ENCODE measurements at regions not wholly inside any gene's neighbourhood (a gene's known extent, or its start where the extent isn't known, plus 50 kb on each side); places are given as distances from the start of the nearest gene placed in this dataset.

DNA sequence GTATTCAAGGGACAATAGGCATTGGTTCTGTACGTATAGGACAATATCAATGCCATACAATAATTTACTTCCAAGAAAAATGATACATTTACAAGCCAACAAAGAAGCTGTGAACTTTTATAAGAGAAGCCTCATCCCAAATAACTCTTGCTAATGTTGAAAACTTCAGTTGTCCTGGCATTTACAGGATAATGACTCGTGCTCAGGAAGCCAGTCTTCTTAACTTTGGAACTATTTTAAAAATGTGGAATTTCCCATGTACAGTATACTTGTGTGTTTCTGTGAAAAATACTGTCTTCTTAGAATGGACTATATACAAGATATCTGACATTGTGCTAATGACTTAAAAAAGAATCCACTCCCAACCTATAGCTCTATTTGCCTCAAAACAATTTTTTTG is 1479.3 kb upstream of the CDH9 start:
- Histone ChIP-seq H3K27me3 (ENCODE audit: insufficient read depth, low read length, poor library complexity) (no peaks in the 10 kb centered on the region), H2AFZ (ENCODE audit: low read depth, low read length) (no peak overlapping the region), H3K9ac (ENCODE audit: low read depth, low read length) (no peak overlapping the region), H3K4me1 (ENCODE audit: insufficient read depth, low read length) (no peaks in the 10 kb centered on the region), H3K4me2 (ENCODE audit: insufficient read depth, low read length) (no peak overlapping the region), H3K27ac (ENCODE audit: low read length) (no peak overlapping the region), H3K4me3 (ENCODE audit: low read depth in 1 of 2, low read length in 2 of 2) (no peak overlapping the region), H3K9me3 (ENCODE audit: insufficient read depth, low read length, severe bottlenecking) (peaks cover 6% of the 10 kb centered on the region), H4K20me1 (ENCODE audit: insufficient read depth, low read length) (no peaks in the 10 kb centered on the region), H3K36me3 (ENCODE audit: insufficient read depth, low read length) (no peaks in the 10 kb centered on the region), H3K79me2 (ENCODE audit: insufficient read depth, low read length) (no peaks in the 10 kb centered on the region)
- ATAC-seq (ENCODE audit: insufficient read depth, low read depth) (no peak), DNase-seq (no peak)
- TF ChIP-seq, protein P1, sequence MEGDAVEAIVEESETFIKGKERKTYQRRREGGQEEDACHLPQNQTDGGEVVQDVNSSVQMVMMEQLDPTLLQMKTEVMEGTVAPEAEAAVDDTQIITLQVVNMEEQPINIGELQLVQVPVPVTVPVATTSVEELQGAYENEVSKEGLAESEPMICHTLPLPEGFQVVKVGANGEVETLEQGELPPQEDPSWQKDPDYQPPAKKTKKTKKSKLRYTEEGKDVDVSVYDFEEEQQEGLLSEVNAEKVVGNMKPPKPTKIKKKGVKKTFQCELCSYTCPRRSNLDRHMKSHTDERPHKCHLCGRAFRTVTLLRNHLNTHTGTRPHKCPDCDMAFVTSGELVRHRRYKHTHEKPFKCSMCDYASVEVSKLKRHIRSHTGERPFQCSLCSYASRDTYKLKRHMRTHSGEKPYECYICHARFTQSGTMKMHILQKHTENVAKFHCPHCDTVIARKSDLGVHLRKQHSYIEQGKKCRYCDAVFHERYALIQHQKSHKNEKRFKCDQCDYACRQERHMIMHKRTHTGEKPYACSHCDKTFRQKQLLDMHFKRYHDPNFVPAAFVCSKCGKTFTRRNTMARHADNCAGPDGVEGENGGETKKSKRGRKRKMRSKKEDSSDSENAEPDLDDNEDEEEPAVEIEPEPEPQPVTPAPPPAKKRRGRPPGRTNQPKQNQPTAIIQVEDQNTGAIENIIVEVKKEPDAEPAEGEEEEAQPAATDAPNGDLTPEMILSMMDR (IDR thresholded peaks at IDR 0.05; ENCODE audit: borderline replicate concordance, extremely low read depth, low read length, poor library complexity, severe bottlenecking) = no peak
- TF ChIP-seq EZH2 (IDR thresholded peaks at IDR 0.05; ENCODE audit: borderline replicate concordance, low read depth, low read length, severe bottlenecking) = no peak

DNA sequence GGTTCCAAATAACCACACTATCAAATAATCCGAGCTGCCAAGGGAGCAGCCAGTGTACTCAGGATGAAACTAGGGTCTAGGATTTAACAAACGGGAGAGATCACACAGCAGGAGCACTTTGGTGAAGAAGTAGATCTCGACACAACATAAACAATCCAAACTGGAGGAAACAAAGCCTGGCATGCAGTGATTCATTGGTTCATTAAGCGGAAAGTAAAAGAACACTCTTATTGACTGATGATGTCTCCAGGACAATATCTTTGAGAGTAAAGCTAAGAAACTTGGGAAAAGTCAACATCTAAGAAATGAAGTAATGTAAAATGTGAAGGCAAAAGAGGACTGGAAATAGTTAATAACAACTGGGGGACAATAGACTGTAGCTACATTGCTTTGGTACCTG is 1478.3 kb upstream of the CDH9 start:
- no peak overlapping the region for H3K4me2 ChIP-seq (ENCODE audit: insufficient read depth, low read length)
- H3K79me2 ChIP-seq (ENCODE audit: insufficient read depth, low read length) = no peaks in the 10 kb centered on the region
- no peak overlapping the region for H3K4me3 ChIP-seq (ENCODE audit: low read depth in 1 of 2, low read length in 2 of 2)
- TF ChIP-seq, protein P1 (IDR thresholded peaks at IDR 0.05; ENCODE audit: borderline replicate concordance, extremely low read depth, low read length, poor library complexity, severe bottlenecking) = no peak
- TF ChIP-seq EZH2 (IDR thresholded peaks at IDR 0.05; ENCODE audit: borderline replicate concordance, low read depth, low read length, severe bottlenecking) = no peak
- H3K27me3 ChIP-seq (ENCODE audit: insufficient read depth, low read length, poor library complexity) = no peaks in the 10 kb centered on the region
- H3K27ac ChIP-seq (ENCODE audit: low read length) = no peak overlapping the region
- H4K20me1 ChIP-seq (ENCODE audit: insufficient read depth, low read length) = no peaks in the 10 kb centered on the region
- peaks cover 6% of the 10 kb centered on the region for H3K9me3 ChIP-seq (ENCODE audit: insufficient read depth, low read length, severe bottlenecking)
- ATAC-seq (ENCODE audit: insufficient read depth, low read depth) = no peak
- H3K36me3 ChIP-seq (ENCODE audit: insufficient read depth, low read length) = no peaks in the 10 kb centered on the region
- no peak for DNase-seq
- no peak overlapping the region for H3K9ac ChIP-seq (ENCODE audit: low read depth, low read length)
- no peak overlapping the region for H2AFZ ChIP-seq (ENCODE audit: low read depth, low read length)
- H3K4me1 ChIP-seq (ENCODE audit: insufficient read depth, low read length) = peaks cover 3% of the 10 kb centered on the region; the same call in 1 of the 2 replicates

DNA sequence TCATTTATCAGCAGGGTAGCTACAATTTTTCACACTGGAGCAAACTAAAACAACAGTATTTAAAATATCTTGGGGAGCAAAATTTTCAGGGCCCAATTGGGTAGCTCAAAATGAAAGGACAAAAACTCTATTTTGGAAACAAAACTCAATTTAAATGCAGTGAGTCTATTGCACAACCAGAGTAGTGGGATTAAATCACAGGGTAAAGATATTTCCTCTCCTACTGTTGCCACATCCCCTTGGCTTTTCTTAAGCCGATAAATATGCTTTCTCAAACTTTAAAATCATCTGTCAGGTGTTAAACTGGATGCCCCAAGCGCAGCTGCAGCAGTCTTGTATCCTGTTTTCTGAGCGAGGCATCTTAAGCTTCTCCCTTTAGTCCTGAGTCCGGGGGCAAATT is 1474.3 kb upstream of the CDH9 start:
- Histone ChIP-seq H3K27ac (ENCODE audit: low read length) (no peak overlapping the region), H3K36me3 (ENCODE audit: insufficient read depth, low read length) (no peaks in the 10 kb centered on the region), H3K9ac (ENCODE audit: low read depth, low read length) (no peak overlapping the region), H3K4me3 (ENCODE audit: low read depth in 1 of 2, low read length in 2 of 2) (no peak overlapping the region), H3K9me3 (ENCODE audit: insufficient read depth, low read length, severe bottlenecking) (no peaks in the 10 kb centered on the region), H2AFZ (ENCODE audit: low read depth, low read length) (no peak overlapping the region), H3K27me3 (ENCODE audit: insufficient read depth, low read length, poor library complexity) (no peaks in the 10 kb centered on the region), H3K4me1 (ENCODE audit: insufficient read depth, low read length) (peaks cover 3% of the 10 kb centered on the region; the same call in 1 of the 2 replicates), H4K20me1 (ENCODE audit: insufficient read depth, low read length) (no peaks in the 10 kb centered on the region), H3K4me2 (ENCODE audit: insufficient read depth, low read length) (no peak overlapping the region), H3K79me2 (ENCODE audit: insufficient read depth, low read length) (no peaks in the 10 kb centered on the region)
- peak; percentile 39; the same call in 1 of the 3 replicates for ATAC-seq (ENCODE audit: insufficient read depth, low read depth)
- DNase-seq = peak; percentile 9
- TF ChIP-seq, protein P1 (IDR thresholded peaks at IDR 0.05; ENCODE audit: borderline replicate concordance, extremely low read depth, low read length, poor library complexity, severe bottlenecking) = no peak
- TF ChIP-seq EZH2 (IDR thresholded peaks at IDR 0.05; ENCODE audit: borderline replicate concordance, low read depth, low read length, severe bottlenecking) = no peak

DNA sequence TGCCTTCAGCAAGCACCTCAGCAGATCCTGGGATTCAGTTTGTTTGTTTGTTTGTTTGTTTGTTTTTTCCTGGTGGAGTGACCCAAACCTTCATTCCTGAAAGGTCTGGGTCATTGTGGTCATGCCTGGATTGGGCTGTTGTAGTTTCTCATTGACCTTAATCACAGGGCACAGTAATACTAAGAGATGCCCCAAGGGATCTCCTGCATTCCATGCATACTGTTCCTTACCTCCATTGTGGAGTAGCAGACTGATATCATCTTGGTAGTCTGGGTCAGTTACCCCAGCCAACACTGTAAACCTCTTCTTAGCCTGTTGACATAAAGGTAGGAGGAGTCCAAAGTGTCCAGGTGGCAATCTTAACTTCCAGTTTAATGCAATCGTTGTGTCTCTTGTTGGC is 1466.7 kb upstream of the CDH9 start:
- Histone ChIP-seq H3K9ac (ENCODE audit: low read depth, low read length) (no peak overlapping the region), H3K9me3 (ENCODE audit: insufficient read depth, low read length, severe bottlenecking) (no peaks in the 10 kb centered on the region), H3K36me3 (ENCODE audit: insufficient read depth, low read length) (no peaks in the 10 kb centered on the region), H3K79me2 (ENCODE audit: insufficient read depth, low read length) (no peaks in the 10 kb centered on the region), H3K4me3 (ENCODE audit: low read depth in 1 of 2, low read length in 2 of 2) (no peak overlapping the region), H4K20me1 (ENCODE audit: insufficient read depth, low read length) (no peaks in the 10 kb centered on the region), H3K27ac (ENCODE audit: low read length) (no peak overlapping the region), H2AFZ (ENCODE audit: low read depth, low read length) (no peak overlapping the region), H3K4me2 (ENCODE audit: insufficient read depth, low read length) (no peak overlapping the region), H3K4me1 (ENCODE audit: insufficient read depth, low read length) (no peaks in the 10 kb centered on the region), H3K27me3 (ENCODE audit: insufficient read depth, low read length, poor library complexity) (no peaks in the 10 kb centered on the region)
- ATAC-seq (ENCODE audit: insufficient read depth, low read depth) (no peak), DNase-seq (no peak)
- TF ChIP-seq, protein P1 (IDR thresholded peaks at IDR 0.05; ENCODE audit: borderline replicate concordance, extremely low read depth, low read length, poor library complexity, severe bottlenecking) = no peak
- TF ChIP-seq EZH2 (IDR thresholded peaks at IDR 0.05; ENCODE audit: borderline replicate concordance, low read depth, low read length, severe bottlenecking) = no peak

Data from DND-41 (cell line).